Esophagus squamous epithelium (tissue), 5 donors: ENCODE measurements at regions not wholly inside any gene's neighbourhood (a gene's known extent, or its start where the extent isn't known, plus 50 kb on each side); places are given as distances from the start of the nearest gene placed in this dataset.

Experiments used
- DNase-seq: peaks from one replicate; lab custom pipeline; 2025; lab: John Stamatoyannopoulos, UW
- H3K27ac ChIP-seq, 4 donors: fragments of 200-600 bp; sonication (generic); one replicate each; pipeline ENCODE4 v1.5.1; 2016 to 2019; ENCODE audit warnings: mild to moderate bottlenecking in 1 of 4
- H3K27me3 ChIP-seq, 4 donors: fragments of 200-600 bp; sonication (generic); 1 replicate in 3 of 4; 2 replicates in 1 of 4; pipeline versions ENCODE4 v1.5.1 to v1.6.0; 2017 to 2021; ENCODE audit warnings: antibody characterized with exemption in 1 of 4
- H3K36me3 ChIP-seq, 3 donors: fragments of 200-600 bp; sonication (generic); one replicate each; pipeline ENCODE4 v1.5.1; 2016 to 2019
- H3K4me1 ChIP-seq, 3 donors: fragments of 200-600 bp; sonication (generic); one replicate each; pipeline ENCODE4 v1.5.1; 2017 to 2019
- H3K4me3 ChIP-seq, 4 donors: fragments of 200-600 bp; sonication (generic); 1 replicate in 3 of 4; 2 replicates in 1 of 4; pipeline ENCODE4 v1.5.1; 2016 to 2019; ENCODE audit warnings: mild to moderate bottlenecking in 2 of 4, moderate library complexity in 1 of 4
- H3K9me3 ChIP-seq, 3 donors: fragments of 200-600 bp; sonication (generic); one replicate each; pipeline ENCODE4 v1.5.1; 2016 to 2019
- CTCF ChIP-seq, 6 experiments: fragments of 450-650 bp in 4 of 6; fragments of 200-600 bp in 2 of 6; sonication (generic) in 2 of 6; IDR thresholded peaks; one replicate each; pipeline ENCODE4 v1.5.1; 2016 to 2019; ENCODE audit warnings: antibody characterized with exemption in 6 of 6, mild to moderate bottlenecking in 4 of 6, moderate library complexity in 4 of 6
- POLR2A ChIP-seq, 4 donors: fragments of 450-650 bp; IDR thresholded peaks; one replicate each; pipeline ENCODE4 v1.6.1; 2017; ENCODE audit warnings: antibody characterized with exemption in 4 of 4, mild to moderate bottlenecking in 4 of 4, moderate library complexity in 3 of 4
- WGBS, 2 donors: methylation state at CpG; one replicate each; pipeline ENCODE4 v1.1.5; 2018; 5-methylcytosine and 5-hydroxymethylcytosine counted together
- intact Hi-C: fragments of 100-400 bp; cut with DNase I; formaldehyde crosslinking; loops from one replicate; pipeline ENCODE4 v1.15.0; 2022
- donor health status: DM: yes; HTN: yes; CAD: no.

GRCh38 chr6:22029171-22029570 lies 267.7 kb downstream of the PRL start:
- 31 to 36% methylated on average over 2 of the region's 2 CpGs for WGBS, 2 donors
- H3K27ac ChIP-seq, result peak overlapping the region in 3 of 4 donors; percentile 5 to 45 (median 8)
- intact Hi-C loops, result no loop called here
- DNase-seq, result no peak
- H3K36me3 ChIP-seq, result no peaks in the 10 kb centered on the region
- no peak overlapping the region for H3K4me3 ChIP-seq
- no peaks in the 10 kb centered on the region for H3K9me3 ChIP-seq
- H3K27me3 ChIP-seq, result no peaks in the 10 kb centered on the region
- TF ChIP-seq POLR2A (IDR thresholded peaks at IDR 0.05) (no peak), CTCF (IDR thresholded peaks at IDR 0.05) (no peak)
- peaks cover 0 to 42% (median 12%) of the 10 kb centered on the region in 3 donors for H3K4me1 ChIP-seq

GRCh38 chr6:22030730-22031619 lies 265.9 kb downstream of the PRL start:
- no peaks in the 10 kb centered on the region for H3K27me3 ChIP-seq
- no peak overlapping the region for H3K27ac ChIP-seq
- TF ChIP-seq CTCF (IDR thresholded peaks at IDR 0.05) (no peak), POLR2A (IDR thresholded peaks at IDR 0.05) (no peak)
- intact Hi-C loops, result no loop called here
- H3K4me1 ChIP-seq, result peaks cover 0 to 32% (median 3%) of the 10 kb centered on the region in 3 donors
- H3K9me3 ChIP-seq, result no peaks in the 10 kb centered on the region
- WGBS, 2 donors, result 88 to 90% methylated on average over 6 of the region's 6 CpGs
- DNase-seq, result no peak
- H3K4me3 ChIP-seq, result no peak overlapping the region
- no peaks in the 10 kb centered on the region for H3K36me3 ChIP-seq

GRCh38 chr6:22035690-22036089 lies 261.1 kb downstream of the PRL start:
- 46 to 50% methylated on average over 4 of the region's 4 CpGs for WGBS, 2 donors
- intact Hi-C loops, result no loop called here

GRCh38 chr6:22036275-22036674 lies 260.6 kb downstream of the PRL start:
- no peak for DNase-seq
- no peaks in the 10 kb centered on the region for H3K27me3 ChIP-seq
- peaks cover 0 to 11% (median 0%) of the 10 kb centered on the region in 3 donors for H3K9me3 ChIP-seq
- TF ChIP-seq POLR2A (IDR thresholded peaks at IDR 0.05) (no peak), CTCF (IDR thresholded peaks at IDR 0.05) (no peak)
- H3K4me3 ChIP-seq, result no peak overlapping the region
- H3K4me1 ChIP-seq, result peaks cover 0 to 7% (median 0%) of the 10 kb centered on the region in 3 donors
- no peak overlapping the region for H3K27ac ChIP-seq
- 38 to 39% methylated on average over 7 of the region's 7 CpGs for WGBS, 2 donors
- no peaks in the 10 kb centered on the region for H3K36me3 ChIP-seq
- intact Hi-C loops, result no loop called here

More at GRCh38 chr6:22035690-22036089, 261.1 kb downstream of the PRL start:
- H3K36me3 ChIP-seq, result no peaks in the 10 kb centered on the region
- no peak for DNase-seq
- peaks cover 0 to 11% (median 0%) of the 10 kb centered on the region in 3 donors for H3K9me3 ChIP-seq
- TF ChIP-seq CTCF (IDR thresholded peaks at IDR 0.05), result no peak
- TF ChIP-seq POLR2A (IDR thresholded peaks at IDR 0.05), result no peak
- peaks cover 0 to 7% (median 0%) of the 10 kb centered on the region in 3 donors for H3K4me1 ChIP-seq
- H3K4me3 ChIP-seq, result no peak overlapping the region
- H3K27ac ChIP-seq, result no peak overlapping the region
- no peaks in the 10 kb centered on the region for H3K27me3 ChIP-seq

- H3K9me3 ChIP-seq, result peaks cover 0 to 11% (median 0%) of the 10 kb centered on the region in 3 donors
- H3K27ac ChIP-seq, result no peak overlapping the region
- H3K4me1 ChIP-seq, result peaks cover 0 to 7% (median 0%) of the 10 kb centered on the region in 3 donors
- intact Hi-C loops, result no loop called here
- TF ChIP-seq POLR2A (IDR thresholded peaks at IDR 0.05), result no peak
- TF ChIP-seq CTCF (IDR thresholded peaks at IDR 0.05), result no peak
- no peak overlapping the region for H3K4me3 ChIP-seq
- WGBS, 2 donors, result 65 to 77% methylated on average over 3 of the region's 3 CpGs
- DNase-seq, result no peak
- H3K36me3 ChIP-seq, result no peaks in the 10 kb centered on the region
- no peaks in the 10 kb centered on the region for H3K27me3 ChIP-seq
Observed at GRCh38 chr6:22036699-22037098, 260.1 kb downstream of the PRL start.
